C4-2B (cell line): ENCODE measurements at regions not wholly inside any gene's neighbourhood (a gene's known extent, or its start where the extent isn't known, plus 50 kb on each side); places are given as distances from the start of the nearest gene placed in this dataset.

Source experiments
- ZFX ChIP-seq: fragments of 450-650 bp; IDR thresholded peaks from 2 replicates; pipeline ENCODE4 v1.6.1; 2017
- TF ChIP-seq, protein P1 (sequence below): fragments of 450-650 bp; conservative IDR thresholded peaks from 2 replicates; pipeline ENCODE4 v1.5.1; 2017; ENCODE audit warnings: mild to moderate bottlenecking

DNA sequence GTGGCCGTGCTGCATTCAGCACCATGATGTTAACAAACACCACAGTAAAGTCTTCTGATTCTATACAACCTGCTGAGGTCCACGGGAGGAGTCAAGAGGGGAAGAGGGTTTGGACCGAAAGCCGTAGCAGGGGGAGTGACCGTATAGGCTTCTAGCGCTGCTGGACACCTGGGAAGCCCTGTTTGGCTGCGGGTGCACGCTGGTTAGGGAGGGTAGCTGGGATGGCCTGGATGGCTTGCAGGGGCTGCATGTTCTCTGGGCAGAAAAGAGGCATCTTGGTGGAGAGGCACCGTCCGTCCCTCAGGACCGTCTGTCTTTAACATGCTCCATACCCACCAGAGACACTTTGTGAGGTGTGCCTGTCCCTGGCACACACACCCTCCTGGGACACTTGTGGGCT lies 251.0 kb upstream of the IRX1 start:
- TF ChIP-seq, protein P1, sequence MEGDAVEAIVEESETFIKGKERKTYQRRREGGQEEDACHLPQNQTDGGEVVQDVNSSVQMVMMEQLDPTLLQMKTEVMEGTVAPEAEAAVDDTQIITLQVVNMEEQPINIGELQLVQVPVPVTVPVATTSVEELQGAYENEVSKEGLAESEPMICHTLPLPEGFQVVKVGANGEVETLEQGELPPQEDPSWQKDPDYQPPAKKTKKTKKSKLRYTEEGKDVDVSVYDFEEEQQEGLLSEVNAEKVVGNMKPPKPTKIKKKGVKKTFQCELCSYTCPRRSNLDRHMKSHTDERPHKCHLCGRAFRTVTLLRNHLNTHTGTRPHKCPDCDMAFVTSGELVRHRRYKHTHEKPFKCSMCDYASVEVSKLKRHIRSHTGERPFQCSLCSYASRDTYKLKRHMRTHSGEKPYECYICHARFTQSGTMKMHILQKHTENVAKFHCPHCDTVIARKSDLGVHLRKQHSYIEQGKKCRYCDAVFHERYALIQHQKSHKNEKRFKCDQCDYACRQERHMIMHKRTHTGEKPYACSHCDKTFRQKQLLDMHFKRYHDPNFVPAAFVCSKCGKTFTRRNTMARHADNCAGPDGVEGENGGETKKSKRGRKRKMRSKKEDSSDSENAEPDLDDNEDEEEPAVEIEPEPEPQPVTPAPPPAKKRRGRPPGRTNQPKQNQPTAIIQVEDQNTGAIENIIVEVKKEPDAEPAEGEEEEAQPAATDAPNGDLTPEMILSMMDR = no peak
- no peak for TF ChIP-seq ZFX
